ENCODE measurements at regions not wholly inside any gene's neighbourhood (a gene's known extent, or its start where the extent isn't known, plus 50 kb on each side); places are given as distances from the start of the nearest gene placed in this dataset.

- TF ChIP-seq EZH2 (IDR thresholded peaks at IDR 0.05; ENCODE audit: insufficient read depth, poor library complexity, severe bottlenecking) (no peak), EZH2phosphoT487 (IDR thresholded peaks at IDR 0.05; ENCODE audit: insufficient read depth, low read depth) (no peak)
Observed at GRCh38 chr9:107136296-107136695, 146.8 kb upstream of the RAD23B start.

Data from GM23248 (cell line).